Thyroid gland (tissue), 4 donors: ENCODE measurements at regions not wholly inside any gene's neighbourhood (a gene's known extent, or its start where the extent isn't known, plus 50 kb on each side); places are given as distances from the start of the nearest gene placed in this dataset.

Source experiments
- POLR2A ChIP-seq, 2 donors: fragments of 450-650 bp; IDR thresholded peaks; one replicate each; pipeline ENCODE4 v1.6.1; 2017; ENCODE audit warnings: antibody characterized with exemption in 2 of 2, mild to moderate bottlenecking in 2 of 2, moderate library complexity in 1 of 2
- TF ChIP-seq, protein P1 (sequence below), 6 experiments: fragments of 200-600 bp in 3 of 6; fragments of 450-650 bp in 3 of 6; sonication (generic) in 3 of 6; IDR thresholded peaks; one replicate each; pipeline ENCODE4 v1.5.1; 2016 to 2019; ENCODE audit warnings: antibody characterized with exemption in 6 of 6, mild to moderate bottlenecking in 2 of 6, inconsistent platforms in 1 of 6, moderate library complexity in 1 of 6

DNA sequence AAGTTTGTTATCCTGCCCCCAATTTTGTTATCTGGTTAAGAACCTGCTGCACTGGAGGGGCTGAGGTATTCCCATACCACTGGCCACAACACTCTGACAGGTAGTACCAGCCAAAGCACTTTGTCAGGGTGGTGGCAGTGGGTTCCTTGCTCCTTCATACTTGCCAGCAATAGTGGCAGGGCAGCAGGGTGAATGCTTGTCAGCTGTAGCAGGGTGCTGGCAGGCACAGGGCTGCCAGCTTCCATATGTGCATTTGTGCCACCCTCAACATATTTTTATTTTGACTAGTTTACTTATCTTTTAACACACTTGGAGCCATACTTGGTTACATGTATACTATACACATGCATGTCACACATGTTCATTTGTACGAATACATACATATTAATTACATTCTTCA is 294.0 kb upstream of the VWC2 start:
- TF ChIP-seq, protein P1, sequence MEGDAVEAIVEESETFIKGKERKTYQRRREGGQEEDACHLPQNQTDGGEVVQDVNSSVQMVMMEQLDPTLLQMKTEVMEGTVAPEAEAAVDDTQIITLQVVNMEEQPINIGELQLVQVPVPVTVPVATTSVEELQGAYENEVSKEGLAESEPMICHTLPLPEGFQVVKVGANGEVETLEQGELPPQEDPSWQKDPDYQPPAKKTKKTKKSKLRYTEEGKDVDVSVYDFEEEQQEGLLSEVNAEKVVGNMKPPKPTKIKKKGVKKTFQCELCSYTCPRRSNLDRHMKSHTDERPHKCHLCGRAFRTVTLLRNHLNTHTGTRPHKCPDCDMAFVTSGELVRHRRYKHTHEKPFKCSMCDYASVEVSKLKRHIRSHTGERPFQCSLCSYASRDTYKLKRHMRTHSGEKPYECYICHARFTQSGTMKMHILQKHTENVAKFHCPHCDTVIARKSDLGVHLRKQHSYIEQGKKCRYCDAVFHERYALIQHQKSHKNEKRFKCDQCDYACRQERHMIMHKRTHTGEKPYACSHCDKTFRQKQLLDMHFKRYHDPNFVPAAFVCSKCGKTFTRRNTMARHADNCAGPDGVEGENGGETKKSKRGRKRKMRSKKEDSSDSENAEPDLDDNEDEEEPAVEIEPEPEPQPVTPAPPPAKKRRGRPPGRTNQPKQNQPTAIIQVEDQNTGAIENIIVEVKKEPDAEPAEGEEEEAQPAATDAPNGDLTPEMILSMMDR (IDR thresholded peaks at IDR 0.05): no peak
- TF ChIP-seq POLR2A (IDR thresholded peaks at IDR 0.05): no peak
